Muscle of arm (tissue), 1 donor: ENCODE measurements at regions not wholly inside any gene's neighbourhood (a gene's known extent, or its start where the extent isn't known, plus 50 kb on each side); places are given as distances from the start of the nearest gene placed in this dataset.

Experiments
- DNase-seq: peaks from one replicate; pipeline ENCODE4 v3.0.0-alpha.2; 2013

DNA sequence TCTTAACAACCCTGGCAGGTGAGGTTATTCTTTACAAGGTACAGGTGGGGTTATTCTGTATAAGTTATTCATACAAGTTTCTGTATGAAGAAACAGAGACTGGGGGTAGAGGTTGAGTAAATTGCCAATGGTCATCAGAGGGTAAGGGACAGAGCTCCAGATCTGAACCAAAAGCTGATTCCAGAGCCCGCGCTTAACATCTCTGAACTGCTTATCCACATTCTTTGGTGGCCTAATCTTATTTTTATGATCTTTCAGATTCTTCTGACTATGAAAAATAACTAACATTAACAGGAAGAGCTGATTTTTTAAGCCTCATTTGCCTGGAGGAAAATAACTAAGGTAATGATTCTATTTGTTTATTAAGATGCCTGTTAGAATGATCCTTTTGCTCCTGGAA lies 63.9 kb upstream of the BARHL2 start:
- DNase-seq = no peak

DNA sequence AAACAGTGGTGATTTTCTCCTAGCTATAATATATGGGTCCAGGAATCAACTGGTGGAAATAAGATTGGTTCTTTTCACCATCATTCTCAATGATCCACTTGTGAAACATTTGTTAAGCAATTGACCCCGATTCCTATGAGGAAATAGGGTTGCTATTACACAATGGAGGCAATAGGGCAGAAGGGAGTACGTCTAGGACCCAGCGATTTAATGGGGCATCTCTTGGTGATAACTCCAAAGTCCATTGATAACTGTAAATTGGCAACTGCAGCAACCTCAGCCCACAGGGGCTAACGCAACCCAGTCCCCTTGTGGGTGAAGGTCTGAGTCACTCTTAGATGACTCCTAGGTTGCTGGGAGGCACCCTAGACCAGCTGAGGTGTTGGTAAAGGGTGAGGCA lies 62.5 kb upstream of the BARHL2 start:
- DNase-seq = no peak

DNA sequence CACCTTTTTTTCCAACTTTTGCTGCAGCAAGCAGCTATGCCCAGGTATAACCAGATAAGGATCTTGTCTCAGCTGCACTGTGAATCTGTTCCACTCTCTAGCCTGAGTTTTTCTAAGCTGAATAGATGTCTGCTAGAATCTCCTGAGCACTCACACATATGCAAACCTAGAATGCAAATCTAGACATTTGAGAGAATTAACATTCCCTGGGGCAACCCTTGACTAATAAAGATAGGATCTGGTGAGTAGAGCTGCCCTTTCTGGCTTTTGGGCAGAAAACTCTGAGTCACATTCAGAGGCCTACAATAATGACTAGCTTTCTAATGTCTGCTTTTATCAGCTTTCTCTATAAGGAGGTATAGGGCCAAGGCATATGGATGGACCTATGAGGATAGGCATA lies 61.4 kb upstream of the BARHL2 start:
- no peak for DNase-seq

DNA sequence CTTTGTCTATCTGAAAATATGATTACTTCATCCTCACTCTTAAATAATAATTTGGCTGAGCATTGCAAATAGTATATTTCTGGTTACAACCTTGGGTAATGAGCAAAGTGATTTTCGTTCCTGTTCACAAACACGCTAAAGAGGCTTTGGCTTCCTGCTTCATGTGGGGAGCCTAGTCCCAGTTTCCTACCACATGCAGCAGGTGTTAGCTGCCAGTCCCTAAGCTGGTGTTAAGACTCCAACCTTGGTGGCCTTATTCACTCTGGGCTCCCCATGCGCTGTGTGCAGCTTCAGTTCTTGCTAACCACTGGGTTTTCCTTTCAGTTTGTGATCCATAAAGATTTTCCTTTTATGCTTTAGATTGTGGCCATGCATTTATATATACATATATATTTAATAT lies 56.7 kb upstream of the BARHL2 start:
- no peak for DNase-seq

DNA sequence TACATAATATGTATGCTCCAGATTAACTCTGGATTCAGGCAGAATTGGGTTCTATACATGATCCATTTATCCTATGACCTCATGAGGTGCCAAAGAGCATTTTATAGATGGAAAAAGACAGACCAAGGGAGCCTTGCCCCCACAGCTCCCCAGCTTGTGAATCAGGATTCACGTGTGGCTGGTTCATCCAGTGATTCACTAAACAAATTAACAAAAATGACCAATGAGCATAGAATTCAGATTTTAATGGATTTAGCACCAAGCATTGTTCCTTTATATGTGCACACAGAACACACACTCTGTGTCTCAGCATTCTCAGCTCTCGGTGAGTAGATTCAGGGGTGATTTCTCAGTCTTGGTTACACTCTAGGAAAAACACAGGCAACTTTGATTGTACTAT lies 51.7 kb upstream of the BARHL2 start:
- no peak for DNase-seq

DNA sequence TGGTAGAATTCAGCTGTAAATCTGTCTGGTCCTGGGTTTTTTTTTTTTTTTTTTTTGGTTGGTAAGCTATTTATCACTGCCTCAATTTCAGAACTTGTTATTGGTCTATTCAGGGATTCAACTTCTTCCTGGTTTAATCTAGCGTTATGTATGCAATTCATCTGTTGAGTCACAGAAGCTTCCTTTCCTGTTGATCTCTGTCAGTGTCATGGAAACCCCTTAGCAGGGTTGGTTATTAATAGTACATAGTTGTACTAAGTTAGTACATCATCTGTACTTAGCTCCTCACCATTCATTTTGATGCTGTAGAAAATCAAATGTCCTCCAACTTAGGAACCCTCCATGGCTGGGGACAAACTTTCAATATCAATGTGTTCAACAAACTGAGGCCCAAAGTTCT lies 51.0 kb upstream of the BARHL2 start:
- DNase-seq = no peak
